GM20000 (cell line): ENCODE measurements at regions not wholly inside any gene's neighbourhood (a gene's known extent, or its start where the extent isn't known, plus 50 kb on each side); places are given as distances from the start of the nearest gene placed in this dataset.

Source experiments
- DNase-seq: peaks from one replicate; pipeline ENCODE4 v3.0.0; 2012; ENCODE audit warnings: low spot score
- CTCF ChIP-seq: IDR thresholded peaks from 2 replicates; pipeline ENCODE4 v1.5.1; 2012; ENCODE audit warnings: mild to moderate bottlenecking, control low read depth; ENCODE audit errors: extremely low read depth, missing control alignments

GRCh38 chr18:10304853-10305252 is 149.6 kb upstream of the APCDD1 start:
- TF ChIP-seq CTCF = no peak
- no peak for DNase-seq

- TF ChIP-seq CTCF = no peak
- no peak for DNase-seq
Measured at GRCh38 chr18:10306779-10307178, 147.7 kb upstream of the APCDD1 start.

- DNase-seq = no peak
- TF ChIP-seq CTCF = no peak
Measured at GRCh38 chr18:10308154-10308553, 146.3 kb upstream of the APCDD1 start.

GRCh38 chr18:10310626-10311025 is 143.8 kb upstream of the APCDD1 start:
- no peak for DNase-seq
- TF ChIP-seq CTCF = no peak

GRCh38 chr18:10312326-10313015 is 142.0 kb upstream of the APCDD1 start:
- DNase-seq = no peak
- TF ChIP-seq CTCF = no peak

GRCh38 chr18:10313016-10313342 is 141.5 kb upstream of the APCDD1 start:
- DNase-seq = no peak
- no peak for TF ChIP-seq CTCF

- TF ChIP-seq CTCF = no peak
- DNase-seq = no peak
Measured at GRCh38 chr18:10314066-10314465, 140.4 kb upstream of the APCDD1 start.
